Uterus (tissue), 3 donors: ENCODE measurements at regions not wholly inside any gene's neighbourhood (a gene's known extent, or its start where the extent isn't known, plus 50 kb on each side); places are given as distances from the start of the nearest gene placed in this dataset.

ENCODE experiments used
- DNase-seq, 2 donors: peaks; one replicate each; pipeline ENCODE4 v3.0.0-alpha.2; 2019 to 2020
- H3K27ac ChIP-seq, 2 donors: fragments of 200-600 bp; sonication (generic); 1 replicate in 1 of 2; 2 replicates in 1 of 2; pipeline ENCODE4 v1.5.1; 2016 to 2018
- H3K27me3 ChIP-seq, 2 donors: fragments of 200-600 bp; sonication (generic); one replicate each; pipeline ENCODE4 v1.5.1; 2018 to 2019; ENCODE audit warnings: control low read depth in 1 of 2
- H3K36me3 ChIP-seq, 2 donors: fragments of 200-600 bp; sonication (generic); one replicate each; pipeline ENCODE4 v1.5.1; 2019; ENCODE audit warnings: control low read depth in 1 of 2
- H3K4me1 ChIP-seq, 2 donors: fragments of 200-600 bp; sonication (generic); one replicate each; pipeline ENCODE4 v1.5.1; 2018 to 2019; ENCODE audit warnings: control low read depth in 1 of 2
- H3K4me3 ChIP-seq, 2 donors: fragments of 200-600 bp; sonication (generic); 1 replicate in 1 of 2; 2 replicates in 1 of 2; pipeline ENCODE4 v1.5.1; 2018 to 2019; ENCODE audit warnings: mild to moderate bottlenecking in 1 of 2
- H3K9me3 ChIP-seq, 2 donors: fragments of 200-600 bp; sonication (generic); one replicate each; pipeline ENCODE4 v1.5.1; 2019; ENCODE audit warnings: control low read depth in 1 of 2
- POLR2A ChIP-seq, 2 donors: fragments of 450-650 bp; IDR thresholded peaks; one replicate each; pipeline ENCODE4 v1.6.1; 2016; ENCODE audit warnings: antibody characterized with exemption in 2 of 2, mild to moderate bottlenecking in 1 of 2, moderate library complexity in 1 of 2
- intact Hi-C: fragments of 100-400 bp; cut with DNase I; formaldehyde crosslinking; loops from one replicate; pipeline ENCODE4 v1.15.1; 2023; ENCODE audit warnings: low total_unique reads
- TF ChIP-seq, protein P1 (sequence below), 4 experiments: fragments of 200-600 bp in 2 of 4; fragments of 450-650 bp in 2 of 4; sonication (generic) in 2 of 4; IDR thresholded peaks; one replicate each; pipeline ENCODE4 v1.5.1; 2016 to 2019; ENCODE audit warnings: antibody characterized with exemption in 4 of 4, mild to moderate bottlenecking in 2 of 4, moderate library complexity in 1 of 4
- donor health status: DM: yes; HTN: yes; CAD: no.

DNA sequence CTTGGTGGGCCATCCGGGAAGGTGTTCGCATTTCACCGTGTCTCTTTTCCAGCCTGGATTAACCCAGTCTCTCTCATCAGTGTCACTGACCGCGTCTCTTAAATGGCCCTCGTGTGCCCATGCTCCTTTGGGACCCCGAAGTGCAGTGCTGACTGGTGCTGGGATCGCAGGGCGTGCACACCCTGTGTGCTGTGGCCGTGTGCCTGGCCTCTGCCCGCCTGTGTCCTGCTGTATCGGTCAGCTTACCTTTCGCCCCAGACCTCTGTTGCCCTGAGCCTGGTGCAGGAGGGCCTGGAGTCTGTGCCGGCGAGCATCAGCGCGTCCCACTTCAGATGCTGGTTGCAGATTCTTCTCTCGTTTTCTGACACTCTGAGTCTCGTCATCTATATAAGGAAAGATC is 68.3 kb upstream of the HGFAC start:
- Histone ChIP-seq H3K27ac (no peak overlapping the region), H3K4me1 (peaks cover 0 to 15% of the 10 kb centered on the region in 2 donors), H3K27me3 (no peaks in the 10 kb centered on the region), H3K36me3 (no peaks in the 10 kb centered on the region), H3K4me3 (no peak overlapping the region), H3K9me3 (no peaks in the 10 kb centered on the region)
- no peak for DNase-seq
- TF ChIP-seq POLR2A (IDR thresholded peaks at IDR 0.05) = no peak
- TF ChIP-seq, protein P1, sequence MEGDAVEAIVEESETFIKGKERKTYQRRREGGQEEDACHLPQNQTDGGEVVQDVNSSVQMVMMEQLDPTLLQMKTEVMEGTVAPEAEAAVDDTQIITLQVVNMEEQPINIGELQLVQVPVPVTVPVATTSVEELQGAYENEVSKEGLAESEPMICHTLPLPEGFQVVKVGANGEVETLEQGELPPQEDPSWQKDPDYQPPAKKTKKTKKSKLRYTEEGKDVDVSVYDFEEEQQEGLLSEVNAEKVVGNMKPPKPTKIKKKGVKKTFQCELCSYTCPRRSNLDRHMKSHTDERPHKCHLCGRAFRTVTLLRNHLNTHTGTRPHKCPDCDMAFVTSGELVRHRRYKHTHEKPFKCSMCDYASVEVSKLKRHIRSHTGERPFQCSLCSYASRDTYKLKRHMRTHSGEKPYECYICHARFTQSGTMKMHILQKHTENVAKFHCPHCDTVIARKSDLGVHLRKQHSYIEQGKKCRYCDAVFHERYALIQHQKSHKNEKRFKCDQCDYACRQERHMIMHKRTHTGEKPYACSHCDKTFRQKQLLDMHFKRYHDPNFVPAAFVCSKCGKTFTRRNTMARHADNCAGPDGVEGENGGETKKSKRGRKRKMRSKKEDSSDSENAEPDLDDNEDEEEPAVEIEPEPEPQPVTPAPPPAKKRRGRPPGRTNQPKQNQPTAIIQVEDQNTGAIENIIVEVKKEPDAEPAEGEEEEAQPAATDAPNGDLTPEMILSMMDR (IDR thresholded peaks at IDR 0.05) = no peak
- intact Hi-C loops = no loop called here

DNA sequence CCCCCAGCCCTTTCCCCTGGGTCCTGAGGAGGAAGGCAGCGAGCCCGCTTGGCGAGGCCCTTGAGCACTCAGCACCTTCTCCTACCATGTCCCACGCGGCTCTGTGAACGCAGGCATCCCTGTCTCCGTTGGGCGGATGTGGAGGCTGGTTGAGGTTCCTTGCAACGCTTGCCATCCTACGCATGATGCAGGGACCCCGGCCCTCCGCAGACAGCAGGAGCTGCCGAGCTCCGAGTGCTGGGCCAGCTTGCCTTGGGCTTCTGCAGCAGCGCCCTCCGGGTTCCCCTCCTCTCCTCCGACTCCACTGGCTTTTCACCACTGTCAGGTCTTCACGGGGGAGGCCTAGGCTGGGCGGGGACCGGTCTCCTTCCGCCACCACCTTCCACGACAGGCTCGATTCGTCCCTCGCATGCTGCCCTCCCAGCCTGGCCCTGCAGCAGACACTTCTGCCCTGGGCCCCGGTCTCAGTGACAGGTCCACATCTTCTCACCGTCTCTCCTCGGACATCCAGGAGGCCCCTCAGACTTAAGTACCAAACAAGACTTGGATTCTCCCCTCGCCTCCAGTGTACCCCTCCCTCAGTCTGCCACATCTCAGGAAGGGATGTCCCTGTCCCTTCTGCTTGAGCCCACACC is 67.6 kb upstream of the HGFAC start:
- intact Hi-C loops = no loop called here
- H3K27ac ChIP-seq = no peak overlapping the region

DNA sequence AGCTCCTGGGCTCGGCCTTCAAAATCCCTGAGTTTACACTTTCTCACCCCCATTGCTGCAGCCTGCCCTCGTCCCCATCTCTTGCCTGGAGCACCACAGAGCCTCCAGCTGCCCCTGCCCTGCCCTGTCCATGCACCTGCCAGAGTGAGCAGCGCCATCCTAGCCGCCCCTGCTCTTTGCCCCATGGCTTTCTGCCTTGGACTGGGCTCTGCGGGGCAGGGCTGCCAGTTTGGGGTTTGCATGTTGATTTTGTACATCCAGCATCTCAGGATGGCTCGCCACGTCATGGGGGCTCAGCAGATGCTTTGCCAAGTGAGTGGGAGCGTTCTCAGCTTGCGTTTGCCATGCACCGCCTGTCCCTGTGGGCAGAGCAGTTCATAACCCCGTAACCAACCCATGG is 67.1 kb upstream of the HGFAC start:
- H3K27me3 ChIP-seq = no peaks in the 10 kb centered on the region
- peaks cover 0 to 5% of the 10 kb centered on the region in 2 donors for H3K4me1 ChIP-seq
- TF ChIP-seq POLR2A (IDR thresholded peaks at IDR 0.05) = no peak
- TF ChIP-seq, protein P1 (IDR thresholded peaks at IDR 0.05) = no peak
- H3K4me3 ChIP-seq = no peak overlapping the region
- DNase-seq = no peak
- no peak overlapping the region for H3K27ac ChIP-seq
- no peaks in the 10 kb centered on the region for H3K36me3 ChIP-seq
- intact Hi-C loops = no loop called here
- no peaks in the 10 kb centered on the region for H3K9me3 ChIP-seq

More for the DNA sequence above, 67.6 kb upstream of the HGFAC start:
- Histone ChIP-seq H3K4me1 (peaks cover 0 to 11% of the 10 kb centered on the region in 2 donors), H3K36me3 (no peaks in the 10 kb centered on the region), H3K27me3 (no peaks in the 10 kb centered on the region), H3K9me3 (no peaks in the 10 kb centered on the region), H3K4me3 (no peak overlapping the region)
- no peak for DNase-seq
- TF ChIP-seq, protein P1 (IDR thresholded peaks at IDR 0.05) = no peak
- TF ChIP-seq POLR2A (IDR thresholded peaks at IDR 0.05) = no peak

DNA sequence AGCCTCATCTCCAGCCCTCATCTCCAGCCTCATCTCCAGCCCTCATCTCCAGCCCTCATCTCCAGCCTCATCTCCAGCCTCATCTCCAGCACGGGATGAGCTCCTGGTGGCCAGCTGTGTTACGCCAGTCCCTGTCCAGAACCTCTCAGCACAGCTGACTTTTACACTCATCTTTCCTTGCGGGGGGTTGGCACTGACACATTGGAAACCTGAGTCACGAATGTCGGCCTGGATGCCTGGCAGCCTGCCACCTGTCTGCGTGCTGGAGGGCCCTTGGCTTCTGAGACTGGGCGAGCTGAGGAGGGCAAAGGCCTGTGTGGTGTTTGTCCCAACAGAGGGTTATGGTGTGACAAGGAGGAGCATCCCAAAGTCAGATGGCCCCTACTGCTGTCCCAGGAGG is 66.1 kb upstream of the HGFAC start:
- H3K27ac ChIP-seq = no peak overlapping the region
- no peaks in the 10 kb centered on the region for H3K27me3 ChIP-seq
- peaks cover 0 to 5% of the 10 kb centered on the region in 2 donors for H3K4me1 ChIP-seq
- no peak for DNase-seq
- no peak overlapping the region for H3K4me3 ChIP-seq
- intact Hi-C loops = no loop called here
- no peaks in the 10 kb centered on the region for H3K9me3 ChIP-seq
- H3K36me3 ChIP-seq = no peaks in the 10 kb centered on the region
- TF ChIP-seq, protein P1 (IDR thresholded peaks at IDR 0.05) = no peak
- no peak for TF ChIP-seq POLR2A (IDR thresholded peaks at IDR 0.05)

DNA sequence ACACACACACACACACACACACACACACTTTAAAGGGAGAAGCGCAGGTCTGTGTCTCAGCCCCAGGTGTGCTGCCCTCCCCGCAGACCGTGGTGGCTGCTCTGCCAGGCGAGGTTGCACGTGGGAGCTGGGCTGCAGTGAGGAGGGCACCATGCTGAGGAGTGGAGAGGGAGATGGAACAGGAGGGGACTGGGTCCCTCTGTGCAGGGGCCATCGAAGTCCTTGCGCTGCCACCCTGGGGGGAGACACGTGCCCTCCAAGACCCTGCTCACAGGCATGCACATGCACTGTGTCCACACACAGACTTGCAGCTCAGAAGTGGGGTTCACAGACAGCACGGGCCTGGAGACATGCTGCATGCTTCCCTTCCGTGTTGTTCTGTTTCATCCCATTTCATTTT is 65.5 kb upstream of the HGFAC start:
- Histone ChIP-seq H3K9me3 (no peaks in the 10 kb centered on the region), H3K27ac (no peak overlapping the region), H3K36me3 (no peaks in the 10 kb centered on the region), H3K4me1 (no peaks in the 10 kb centered on the region), H3K27me3 (no peaks in the 10 kb centered on the region), H3K4me3 (no peak overlapping the region)
- intact Hi-C loops = no loop called here
- TF ChIP-seq, protein P1 (IDR thresholded peaks at IDR 0.05) = no peak
- no peak for TF ChIP-seq POLR2A (IDR thresholded peaks at IDR 0.05)
- no peak for DNase-seq
